ENCODE measurements at regions not wholly inside any gene's neighbourhood (a gene's known extent, or its start where the extent isn't known, plus 50 kb on each side); places are given as distances from the start of the nearest gene placed in this dataset.
"Not testable (repeated sequence)": the region's sequence is repeated elsewhere in the genome, so short reads cannot be mapped to it uniquely, and the experiment has no call there.

GRCh38 chr1:199472978-199473377 is 554.5 kb upstream of the NR5A2 start:
- DNase-seq = no peak

- DNase-seq = no peak
Observed at GRCh38 chr1:199474738-199475137, 552.8 kb upstream of the NR5A2 start.

- no peak for DNase-seq
Observed at GRCh38 chr1:199482426-199482825, 545.1 kb upstream of the NR5A2 start.

GRCh38 chr1:199489594-199489993 is 537.9 kb upstream of the NR5A2 start:
- no peak for DNase-seq

- DNase-seq = peak; percentile 87
Observed at GRCh38 chr1:199490769-199491527, 536.6 kb upstream of the NR5A2 start.

- no peak for DNase-seq
Observed at GRCh38 chr1:199495432-199495831, 532.1 kb upstream of the NR5A2 start.

- DNase-seq = not testable (repeated sequence)
Observed at GRCh38 chr1:199498802-199499201, 528.7 kb upstream of the NR5A2 start.

DNA sequence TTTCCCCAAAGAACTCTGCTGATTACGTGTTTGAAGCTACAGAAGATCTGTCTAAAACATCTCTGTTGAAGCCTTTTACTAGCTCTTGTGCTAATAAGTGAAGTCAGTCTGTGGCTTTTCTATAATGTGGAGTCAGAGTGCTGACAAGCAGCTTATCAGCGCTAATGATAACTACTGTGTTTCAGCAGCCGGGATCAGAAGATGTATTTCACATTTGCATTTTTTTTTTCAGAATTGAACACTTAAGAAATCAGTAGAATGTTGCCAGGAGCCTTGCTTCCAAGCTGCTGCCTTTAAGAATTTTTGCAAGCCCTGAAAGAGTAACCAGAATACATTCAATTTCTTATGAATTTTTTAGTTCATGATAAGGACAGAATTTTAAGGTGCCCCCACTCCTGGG is 519.4 kb upstream of the NR5A2 start:
- no peak for DNase-seq

- DNase-seq = no peak
Observed at GRCh38 chr1:199508653-199509052, 518.9 kb upstream of the NR5A2 start.

GRCh38 chr1:199509456-199509855 is 518.1 kb upstream of the NR5A2 start:
- no peak for DNase-seq

GRCh38 chr1:199510314-199510713 is 517.2 kb upstream of the NR5A2 start:
- no peak for DNase-seq

DNA sequence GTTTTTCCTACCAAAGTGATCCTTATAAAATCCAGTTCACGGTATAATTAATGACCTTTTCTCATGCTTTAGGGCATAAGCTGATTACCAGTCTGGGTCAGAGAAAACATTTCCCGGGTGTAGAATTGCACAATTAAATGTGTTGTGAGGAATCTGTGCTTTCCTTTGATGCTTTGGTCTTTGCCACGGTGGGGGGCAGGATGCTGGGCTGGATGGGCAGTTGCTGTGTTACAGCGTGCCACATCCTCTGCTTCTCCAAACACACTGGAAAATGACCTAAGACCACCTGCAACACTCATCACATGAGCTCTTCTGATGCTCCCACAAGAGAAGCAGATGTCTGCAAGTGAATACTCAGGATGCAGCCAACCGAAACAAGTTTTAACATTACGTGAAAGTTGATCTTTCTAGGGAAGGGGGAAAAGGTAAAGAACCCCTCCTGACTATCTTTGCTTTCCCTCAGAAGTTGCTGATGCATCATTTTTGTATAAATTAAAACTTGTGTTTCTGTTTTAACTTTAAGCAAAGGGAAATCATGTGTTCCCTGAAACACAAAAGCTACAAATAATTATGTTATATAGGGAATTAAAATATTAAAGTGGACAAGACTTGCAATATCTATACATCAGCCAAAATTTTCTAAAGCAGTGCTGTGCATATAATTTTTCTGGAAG is 515.3 kb upstream of the NR5A2 start:
- DNase-seq = no peak

DNA sequence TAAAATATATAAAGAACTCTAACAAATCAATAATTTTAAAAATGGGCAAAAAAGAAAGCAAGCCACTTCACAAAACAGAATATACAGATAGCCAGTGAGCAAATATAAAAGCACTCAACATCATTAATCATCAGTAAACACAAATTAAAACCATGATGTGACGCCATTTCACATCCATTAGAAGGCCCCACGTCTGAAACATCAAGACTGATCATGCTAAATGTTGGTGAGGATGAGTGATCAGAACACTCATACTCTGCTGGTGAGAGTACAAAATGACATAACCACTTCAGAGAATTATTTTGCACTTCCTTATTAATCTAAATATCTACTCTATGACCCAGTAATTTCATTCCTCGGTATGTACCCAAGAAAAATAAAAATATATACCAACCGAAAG is 512.2 kb upstream of the NR5A2 start:
- DNase-seq = no peak

DNA sequence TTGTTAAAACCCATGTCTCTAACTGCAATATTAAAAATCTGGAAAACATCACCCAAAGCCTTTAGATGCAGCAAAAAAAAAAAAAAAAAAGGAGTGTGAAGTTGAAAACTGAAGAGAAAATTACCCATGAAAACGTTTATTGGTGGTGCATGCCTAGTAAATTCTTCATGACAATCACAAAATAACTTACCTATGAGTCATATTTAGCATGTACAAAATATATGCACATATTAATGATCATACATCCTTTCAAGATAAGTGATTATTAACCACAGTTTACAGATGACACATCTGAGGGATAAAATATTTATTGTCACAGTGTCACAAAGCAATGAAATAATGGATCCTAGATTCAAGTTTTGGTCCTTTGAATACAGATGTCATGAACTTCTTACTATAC is 505.2 kb upstream of the NR5A2 start:
- DNase-seq = peak; percentile 31

GRCh38 chr1:199522936-199523335 is 504.6 kb upstream of the NR5A2 start:
- peak; percentile 26 for DNase-seq

- DNase-seq = no peak
Observed at GRCh38 chr1:199529324-199529723, 498.2 kb upstream of the NR5A2 start.

GRCh38 chr1:199533361-199533760 is 494.1 kb upstream of the NR5A2 start:
- DNase-seq = not testable (repeated sequence)

DNA sequence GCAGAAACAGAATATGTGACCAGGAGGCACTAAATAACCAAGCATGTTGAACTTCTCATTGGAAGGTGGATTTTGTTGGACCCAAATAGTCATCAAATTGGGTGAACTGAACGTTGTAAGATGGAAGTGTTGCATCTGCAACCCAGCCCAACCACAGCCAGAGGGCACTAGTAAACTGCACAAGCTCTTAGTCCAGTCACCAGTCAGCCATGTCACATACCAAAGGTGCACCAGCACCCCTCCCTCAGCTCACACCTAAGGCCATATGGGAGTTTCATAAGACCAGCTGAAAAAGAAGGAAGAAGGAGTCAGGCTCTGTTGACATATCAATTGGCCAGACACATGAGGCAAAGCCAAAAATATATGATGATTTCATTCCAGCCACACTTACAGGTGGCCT is 481.7 kb upstream of the NR5A2 start:
- DNase-seq = no peak

- peak; percentile 22 for DNase-seq
Observed at GRCh38 chr1:199546323-199546722, 481.2 kb upstream of the NR5A2 start.

DNA sequence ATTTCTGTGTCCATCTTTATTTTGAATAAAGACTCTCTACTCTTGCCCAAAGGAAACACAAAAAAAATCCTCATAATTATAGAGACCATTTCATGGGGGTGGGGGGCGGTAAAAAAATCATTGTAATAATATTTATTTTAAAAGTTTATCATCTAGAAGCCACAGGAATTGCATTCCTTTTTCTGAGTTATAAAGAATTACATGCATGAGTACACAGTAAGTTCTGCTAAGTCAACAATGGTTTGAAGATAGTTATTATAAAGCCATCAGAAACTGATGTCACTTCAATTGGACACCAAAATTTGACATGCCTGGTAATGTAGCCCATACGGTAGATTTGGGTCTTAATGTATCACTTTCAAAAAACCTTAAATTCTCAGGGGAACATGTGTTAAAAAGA is 478.1 kb upstream of the NR5A2 start:
- no peak for DNase-seq

GRCh38 chr1:199550199-199551065 is 477.1 kb upstream of the NR5A2 start:
- peak; percentile 28 for DNase-seq

- DNase-seq = peak; percentile 61
Observed at GRCh38 chr1:199551967-199552565, 475.4 kb upstream of the NR5A2 start.

GRCh38 chr1:199553104-199553503 is 474.4 kb upstream of the NR5A2 start:
- DNase-seq = no peak

Measured in fibroblast of skin of right biceps (primary cell).